ENCODE measurements at regions not wholly inside any gene's neighbourhood (a gene's known extent, or its start where the extent isn't known, plus 50 kb on each side); places are given as distances from the start of the nearest gene placed in this dataset.
"Not testable (repeated sequence)": the region's sequence is repeated elsewhere in the genome, so short reads cannot be mapped to it uniquely, and the experiment has no call there.

- H3K4me3 Mint-ChIP-seq (ENCODE audit: low read depth) = no peak overlapping the region
- no peaks in the 10 kb centered on the region for H3K27me3 Mint-ChIP-seq
- no peaks in the 10 kb centered on the region for H3K36me3 Mint-ChIP-seq (ENCODE audit: insufficient read depth)
- no peak for TF ChIP-seq CTCF (IDR thresholded peaks at IDR 0.05; ENCODE audit: unreplicated experiment)
- no peaks in the 10 kb centered on the region for H3K4me1 Mint-ChIP-seq (ENCODE audit: low read depth)
- peaks cover 12% of the 10 kb centered on the region for H3K9me3 Mint-ChIP-seq (ENCODE audit: low read depth)
- no peak for DNase-seq (ENCODE audit: low spot score, unreplicated experiment)
- H3K27ac Mint-ChIP-seq = no peak overlapping the region
These were observed 435.2 kb upstream of the KAZN start for GRCh38 chr1:14163246-14163645.

GRCh38 chr1:14165371-14165801 lies 433.1 kb upstream of the KAZN start:
- Mint-ChIP-seq H3K27ac (no peak overlapping the region), H3K36me3 (ENCODE audit: insufficient read depth) (no peaks in the 10 kb centered on the region), H3K9me3 (ENCODE audit: low read depth) (peaks cover 9% of the 10 kb centered on the region), H3K4me3 (ENCODE audit: low read depth) (no peak overlapping the region), H3K4me1 (ENCODE audit: low read depth) (no peaks in the 10 kb centered on the region), H3K27me3 (no peaks in the 10 kb centered on the region)
- no peak for TF ChIP-seq CTCF (IDR thresholded peaks at IDR 0.05; ENCODE audit: unreplicated experiment)
- DNase-seq (ENCODE audit: low spot score, unreplicated experiment) = no peak

GRCh38 chr1:14167884-14168283 lies 430.6 kb upstream of the KAZN start:
- no peak for TF ChIP-seq CTCF (IDR thresholded peaks at IDR 0.05; ENCODE audit: unreplicated experiment)
- DNase-seq (ENCODE audit: low spot score, unreplicated experiment) = no peak
- no peaks in the 10 kb centered on the region for H3K4me1 Mint-ChIP-seq (ENCODE audit: low read depth)
- H3K4me3 Mint-ChIP-seq (ENCODE audit: low read depth) = no peak overlapping the region
- H3K27me3 Mint-ChIP-seq = no peaks in the 10 kb centered on the region
- peaks cover 11% of the 10 kb centered on the region for H3K9me3 Mint-ChIP-seq (ENCODE audit: low read depth)
- no peak overlapping the region for H3K27ac Mint-ChIP-seq
- no peaks in the 10 kb centered on the region for H3K36me3 Mint-ChIP-seq (ENCODE audit: insufficient read depth)

GRCh38 chr1:14168326-14169063 lies 430.0 kb upstream of the KAZN start:
- H3K27me3 Mint-ChIP-seq = no peaks in the 10 kb centered on the region
- no peak for TF ChIP-seq CTCF (IDR thresholded peaks at IDR 0.05; ENCODE audit: unreplicated experiment)
- H3K4me1 Mint-ChIP-seq (ENCODE audit: low read depth) = no peaks in the 10 kb centered on the region
- no peaks in the 10 kb centered on the region for H3K36me3 Mint-ChIP-seq (ENCODE audit: insufficient read depth)
- H3K9me3 Mint-ChIP-seq (ENCODE audit: low read depth) = peaks cover 5% of the 10 kb centered on the region
- DNase-seq (ENCODE audit: low spot score, unreplicated experiment) = no peak
- H3K4me3 Mint-ChIP-seq (ENCODE audit: low read depth) = no peak overlapping the region
- H3K27ac Mint-ChIP-seq = no peak overlapping the region

GRCh38 chr1:14173598-14173997 lies 424.9 kb upstream of the KAZN start:
- Mint-ChIP-seq H3K4me3 (ENCODE audit: low read depth) (no peak overlapping the region), H3K27ac (no peak overlapping the region), H3K4me1 (ENCODE audit: low read depth) (no peaks in the 10 kb centered on the region), H3K36me3 (ENCODE audit: insufficient read depth) (no peaks in the 10 kb centered on the region), H3K27me3 (peaks cover 2% of the 10 kb centered on the region), H3K9me3 (ENCODE audit: low read depth) (peaks cover 3% of the 10 kb centered on the region)
- no peak for TF ChIP-seq CTCF (IDR thresholded peaks at IDR 0.05; ENCODE audit: unreplicated experiment)
- DNase-seq (ENCODE audit: low spot score, unreplicated experiment) = no peak

GRCh38 chr1:14177866-14178265 lies 420.6 kb upstream of the KAZN start:
- not testable (repeated sequence) for DNase-seq (ENCODE audit: low spot score, unreplicated experiment); H3K27ac Mint-ChIP-seq; H3K4me1 Mint-ChIP-seq (ENCODE audit: low read depth); H3K9me3 Mint-ChIP-seq (ENCODE audit: low read depth); H3K4me3 Mint-ChIP-seq (ENCODE audit: low read depth); H3K36me3 Mint-ChIP-seq (ENCODE audit: insufficient read depth)
- H3K27me3 Mint-ChIP-seq = peaks cover 19% of the 10 kb centered on the region
